ENCODE measurements at regions not wholly inside any gene's neighbourhood (a gene's known extent, or its start where the extent isn't known, plus 50 kb on each side); places are given as distances from the start of the nearest gene placed in this dataset.

DNA sequence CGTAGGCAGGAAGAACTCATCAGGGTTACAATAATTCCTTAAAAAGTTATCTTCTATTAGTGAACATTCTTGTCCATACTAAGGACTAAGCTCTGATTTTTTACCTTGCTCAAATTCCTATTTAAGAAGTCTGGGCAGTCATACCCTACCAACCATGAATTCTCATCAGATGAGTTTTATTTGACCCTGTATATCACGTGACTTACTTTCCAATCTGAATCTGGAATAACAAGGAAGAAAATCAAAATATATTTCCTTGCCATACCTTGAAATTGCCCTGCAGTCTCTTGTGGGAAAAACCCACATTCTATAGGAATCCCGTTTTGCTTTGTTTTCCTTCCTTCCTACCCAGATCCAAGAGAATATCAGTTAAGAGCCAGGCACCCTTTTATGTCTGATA lies 352.7 kb downstream of the AKAIN1 start:
- TF ChIP-seq, protein P1, sequence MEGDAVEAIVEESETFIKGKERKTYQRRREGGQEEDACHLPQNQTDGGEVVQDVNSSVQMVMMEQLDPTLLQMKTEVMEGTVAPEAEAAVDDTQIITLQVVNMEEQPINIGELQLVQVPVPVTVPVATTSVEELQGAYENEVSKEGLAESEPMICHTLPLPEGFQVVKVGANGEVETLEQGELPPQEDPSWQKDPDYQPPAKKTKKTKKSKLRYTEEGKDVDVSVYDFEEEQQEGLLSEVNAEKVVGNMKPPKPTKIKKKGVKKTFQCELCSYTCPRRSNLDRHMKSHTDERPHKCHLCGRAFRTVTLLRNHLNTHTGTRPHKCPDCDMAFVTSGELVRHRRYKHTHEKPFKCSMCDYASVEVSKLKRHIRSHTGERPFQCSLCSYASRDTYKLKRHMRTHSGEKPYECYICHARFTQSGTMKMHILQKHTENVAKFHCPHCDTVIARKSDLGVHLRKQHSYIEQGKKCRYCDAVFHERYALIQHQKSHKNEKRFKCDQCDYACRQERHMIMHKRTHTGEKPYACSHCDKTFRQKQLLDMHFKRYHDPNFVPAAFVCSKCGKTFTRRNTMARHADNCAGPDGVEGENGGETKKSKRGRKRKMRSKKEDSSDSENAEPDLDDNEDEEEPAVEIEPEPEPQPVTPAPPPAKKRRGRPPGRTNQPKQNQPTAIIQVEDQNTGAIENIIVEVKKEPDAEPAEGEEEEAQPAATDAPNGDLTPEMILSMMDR (IDR thresholded peaks at IDR 0.05; ENCODE audit: low read length): no peak
- TF ChIP-seq EZH2phosphoT487 (IDR thresholded peaks at IDR 0.05; ENCODE audit: low read length) (no peak), EZH2 (optimal IDR thresholded peaks at IDR 0.05; ENCODE audit: low read depth, low read length) (no peak)
